ENCODE measurements at regions not wholly inside any gene's neighbourhood (a gene's known extent, or its start where the extent isn't known, plus 50 kb on each side); places are given as distances from the start of the nearest gene placed in this dataset.

GRCh38 chr6:165967810-165968407, 199.7 kb downstream of the TBXT start:
- DNase-seq (ENCODE audit: low read depth) = no peak
- Histone ChIP-seq H3K9ac (ENCODE audit: low read length) (no peak overlapping the region), H3K4me1 (ENCODE audit: control insufficient read depth, insufficient read depth, low read length) (no peaks in the 10 kb centered on the region), H3K4me3 (ENCODE audit: low read length) (no peak overlapping the region), H3K9me3 (ENCODE audit: control insufficient read depth, low read length) (no peaks in the 10 kb centered on the region), H3K36me3 (ENCODE audit: control insufficient read depth, insufficient read depth, low read length, severe bottlenecking) (no peaks in the 10 kb centered on the region), H3K27me3 (replicated peaks; ENCODE audit: control insufficient read depth, insufficient read depth, low read length) (no peaks in the 10 kb centered on the region)

- DNase-seq (ENCODE audit: low read depth) = no peak
- no peaks in the 10 kb centered on the region for H3K4me1 ChIP-seq (ENCODE audit: control insufficient read depth, insufficient read depth, low read length)
- no peaks in the 10 kb centered on the region for H3K27me3 ChIP-seq (replicated peaks; ENCODE audit: control insufficient read depth, insufficient read depth, low read length)
- no peak overlapping the region for H3K4me3 ChIP-seq (ENCODE audit: low read length)
- H3K36me3 ChIP-seq (ENCODE audit: control insufficient read depth, insufficient read depth, low read length, severe bottlenecking) = no peaks in the 10 kb centered on the region
- no peaks in the 10 kb centered on the region for H3K9me3 ChIP-seq (ENCODE audit: control insufficient read depth, low read length)
- H3K9ac ChIP-seq (ENCODE audit: low read length) = no peak overlapping the region
Observed at GRCh38 chr6:165963750-165964149, 203.9 kb downstream of the TBXT start.

- H3K36me3 ChIP-seq (ENCODE audit: control insufficient read depth, insufficient read depth, low read length, severe bottlenecking) = no peaks in the 10 kb centered on the region
- no peak overlapping the region for H3K4me3 ChIP-seq (ENCODE audit: low read length)
- H3K9ac ChIP-seq (ENCODE audit: low read length) = no peak overlapping the region
- no peaks in the 10 kb centered on the region for H3K27me3 ChIP-seq (replicated peaks; ENCODE audit: control insufficient read depth, insufficient read depth, low read length)
- H3K4me1 ChIP-seq (ENCODE audit: control insufficient read depth, insufficient read depth, low read length) = no peaks in the 10 kb centered on the region
- no peak for DNase-seq (ENCODE audit: low read depth)
- no peaks in the 10 kb centered on the region for H3K9me3 ChIP-seq (ENCODE audit: control insufficient read depth, low read length)
Observed at GRCh38 chr6:165962366-165962765, 205.3 kb downstream of the TBXT start.

- Histone ChIP-seq H3K9me3 (ENCODE audit: control insufficient read depth, low read length) (no peaks in the 10 kb centered on the region), H3K27me3 (replicated peaks; ENCODE audit: control insufficient read depth, insufficient read depth, low read length) (no peaks in the 10 kb centered on the region), H3K4me3 (ENCODE audit: low read length) (no peak overlapping the region), H3K9ac (ENCODE audit: low read length) (no peak overlapping the region), H3K36me3 (ENCODE audit: control insufficient read depth, insufficient read depth, low read length, severe bottlenecking) (no peaks in the 10 kb centered on the region), H3K4me1 (ENCODE audit: control insufficient read depth, insufficient read depth, low read length) (no peaks in the 10 kb centered on the region)
- DNase-seq (ENCODE audit: low read depth) = no peak
Observed at GRCh38 chr6:165961233-165961632, 206.4 kb downstream of the TBXT start.

- Histone ChIP-seq H3K4me1 (ENCODE audit: control insufficient read depth, insufficient read depth, low read length) (no peaks in the 10 kb centered on the region), H3K4me3 (ENCODE audit: low read length) (no peak overlapping the region), H3K9ac (ENCODE audit: low read length) (no peak overlapping the region), H3K36me3 (ENCODE audit: control insufficient read depth, insufficient read depth, low read length, severe bottlenecking) (no peaks in the 10 kb centered on the region), H3K27me3 (replicated peaks; ENCODE audit: control insufficient read depth, insufficient read depth, low read length) (no peaks in the 10 kb centered on the region), H3K9me3 (ENCODE audit: control insufficient read depth, low read length) (no peaks in the 10 kb centered on the region)
- no peak for DNase-seq (ENCODE audit: low read depth)
Observed at GRCh38 chr6:165960695-165961094, 207.0 kb downstream of the TBXT start.

- Histone ChIP-seq H3K9ac (ENCODE audit: low read length) (no peak overlapping the region), H3K9me3 (ENCODE audit: control insufficient read depth, low read length) (no peaks in the 10 kb centered on the region), H3K4me1 (ENCODE audit: control insufficient read depth, insufficient read depth, low read length) (no peaks in the 10 kb centered on the region), H3K4me3 (ENCODE audit: low read length) (no peak overlapping the region), H3K36me3 (ENCODE audit: control insufficient read depth, insufficient read depth, low read length, severe bottlenecking) (no peaks in the 10 kb centered on the region), H3K27me3 (replicated peaks; ENCODE audit: control insufficient read depth, insufficient read depth, low read length) (no peaks in the 10 kb centered on the region)
- no peak for DNase-seq (ENCODE audit: low read depth)
Observed at GRCh38 chr6:165959627-165960026, 208.0 kb downstream of the TBXT start.

GRCh38 chr6:165956874-165957273, 210.8 kb downstream of the TBXT start:
- Histone ChIP-seq H3K9me3 (ENCODE audit: control insufficient read depth, low read length) (no peaks in the 10 kb centered on the region), H3K27me3 (replicated peaks; ENCODE audit: control insufficient read depth, insufficient read depth, low read length) (no peaks in the 10 kb centered on the region), H3K4me3 (ENCODE audit: low read length) (no peak overlapping the region), H3K36me3 (ENCODE audit: control insufficient read depth, insufficient read depth, low read length, severe bottlenecking) (no peaks in the 10 kb centered on the region), H3K9ac (ENCODE audit: low read length) (no peak overlapping the region), H3K4me1 (ENCODE audit: control insufficient read depth, insufficient read depth, low read length) (no peaks in the 10 kb centered on the region)
- DNase-seq (ENCODE audit: low read depth) = no peak

- Histone ChIP-seq H3K9ac (ENCODE audit: low read length) (no peak overlapping the region), H3K9me3 (ENCODE audit: control insufficient read depth, low read length) (no peaks in the 10 kb centered on the region), H3K36me3 (ENCODE audit: control insufficient read depth, insufficient read depth, low read length, severe bottlenecking) (no peaks in the 10 kb centered on the region), H3K4me1 (ENCODE audit: control insufficient read depth, insufficient read depth, low read length) (no peaks in the 10 kb centered on the region), H3K27me3 (replicated peaks; ENCODE audit: control insufficient read depth, insufficient read depth, low read length) (no peaks in the 10 kb centered on the region), H3K4me3 (ENCODE audit: low read length) (no peak overlapping the region)
- DNase-seq (ENCODE audit: low read depth) = no peak
Observed at GRCh38 chr6:165952514-165952913, 215.1 kb downstream of the TBXT start.

GRCh38 chr6:165950316-165950715, 217.3 kb downstream of the TBXT start:
- Histone ChIP-seq H3K9me3 (ENCODE audit: control insufficient read depth, low read length) (no peaks in the 10 kb centered on the region), H3K9ac (ENCODE audit: low read length) (no peak overlapping the region), H3K27me3 (replicated peaks; ENCODE audit: control insufficient read depth, insufficient read depth, low read length) (no peaks in the 10 kb centered on the region), H3K36me3 (ENCODE audit: control insufficient read depth, insufficient read depth, low read length, severe bottlenecking) (no peaks in the 10 kb centered on the region), H3K4me3 (ENCODE audit: low read length) (no peak overlapping the region), H3K4me1 (ENCODE audit: control insufficient read depth, insufficient read depth, low read length) (no peaks in the 10 kb centered on the region)
- no peak for DNase-seq (ENCODE audit: low read depth)

- Histone ChIP-seq H3K27me3 (replicated peaks; ENCODE audit: control insufficient read depth, insufficient read depth, low read length) (no peaks in the 10 kb centered on the region), H3K9ac (ENCODE audit: low read length) (no peak overlapping the region), H3K4me3 (ENCODE audit: low read length) (no peak overlapping the region), H3K9me3 (ENCODE audit: control insufficient read depth, low read length) (no peaks in the 10 kb centered on the region), H3K4me1 (ENCODE audit: control insufficient read depth, insufficient read depth, low read length) (no peaks in the 10 kb centered on the region), H3K36me3 (ENCODE audit: control insufficient read depth, insufficient read depth, low read length, severe bottlenecking) (no peaks in the 10 kb centered on the region)
- DNase-seq (ENCODE audit: low read depth) = no peak
Observed at GRCh38 chr6:165949324-165949723, 218.3 kb downstream of the TBXT start.

GRCh38 chr6:165944002-165944466, 223.6 kb downstream of the TBXT start:
- Histone ChIP-seq H3K4me1 (ENCODE audit: control insufficient read depth, insufficient read depth, low read length) (no peaks in the 10 kb centered on the region), H3K36me3 (ENCODE audit: control insufficient read depth, insufficient read depth, low read length, severe bottlenecking) (no peaks in the 10 kb centered on the region), H3K9ac (ENCODE audit: low read length) (no peak overlapping the region), H3K4me3 (ENCODE audit: low read length) (no peak overlapping the region), H3K27me3 (replicated peaks; ENCODE audit: control insufficient read depth, insufficient read depth, low read length) (no peaks in the 10 kb centered on the region), H3K9me3 (ENCODE audit: control insufficient read depth, low read length) (no peaks in the 10 kb centered on the region)
- no peak for DNase-seq (ENCODE audit: low read depth)

- no peaks in the 10 kb centered on the region for H3K36me3 ChIP-seq (ENCODE audit: control insufficient read depth, insufficient read depth, low read length, severe bottlenecking)
- no peak overlapping the region for H3K9ac ChIP-seq (ENCODE audit: low read length)
- DNase-seq (ENCODE audit: low read depth) = no peak
- no peaks in the 10 kb centered on the region for H3K4me1 ChIP-seq (ENCODE audit: control insufficient read depth, insufficient read depth, low read length)
- no peaks in the 10 kb centered on the region for H3K27me3 ChIP-seq (replicated peaks; ENCODE audit: control insufficient read depth, insufficient read depth, low read length)
- no peak overlapping the region for H3K4me3 ChIP-seq (ENCODE audit: low read length)
- H3K9me3 ChIP-seq (ENCODE audit: control insufficient read depth, low read length) = no peaks in the 10 kb centered on the region
Observed at GRCh38 chr6:165941786-165942185, 225.9 kb downstream of the TBXT start.

Measured in adipocyte (in vitro differentiated cells).